ENCODE measurements at regions not wholly inside any gene's neighbourhood (a gene's known extent, or its start where the extent isn't known, plus 50 kb on each side); places are given as distances from the start of the nearest gene placed in this dataset.

DNA sequence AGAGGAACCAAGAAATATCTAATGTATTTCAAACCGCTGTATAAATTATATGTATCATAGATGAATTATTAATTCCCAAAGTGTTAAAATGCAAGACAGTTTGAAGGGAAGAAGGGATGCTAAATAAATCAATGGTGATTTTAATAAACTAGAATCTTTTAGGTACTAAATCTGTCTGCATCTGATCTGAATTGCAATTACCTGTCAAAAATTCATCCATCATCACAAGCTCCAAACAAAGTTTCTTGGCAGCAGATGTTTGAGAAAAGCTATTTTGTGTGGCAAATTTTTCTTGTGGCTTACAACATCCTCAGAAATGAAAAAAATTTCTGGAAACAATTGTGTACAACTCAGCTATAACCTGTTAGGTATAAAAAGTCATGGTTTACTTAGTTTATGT, 816.0 kb upstream of the NDST4 start:
- TF ChIP-seq, protein P1, sequence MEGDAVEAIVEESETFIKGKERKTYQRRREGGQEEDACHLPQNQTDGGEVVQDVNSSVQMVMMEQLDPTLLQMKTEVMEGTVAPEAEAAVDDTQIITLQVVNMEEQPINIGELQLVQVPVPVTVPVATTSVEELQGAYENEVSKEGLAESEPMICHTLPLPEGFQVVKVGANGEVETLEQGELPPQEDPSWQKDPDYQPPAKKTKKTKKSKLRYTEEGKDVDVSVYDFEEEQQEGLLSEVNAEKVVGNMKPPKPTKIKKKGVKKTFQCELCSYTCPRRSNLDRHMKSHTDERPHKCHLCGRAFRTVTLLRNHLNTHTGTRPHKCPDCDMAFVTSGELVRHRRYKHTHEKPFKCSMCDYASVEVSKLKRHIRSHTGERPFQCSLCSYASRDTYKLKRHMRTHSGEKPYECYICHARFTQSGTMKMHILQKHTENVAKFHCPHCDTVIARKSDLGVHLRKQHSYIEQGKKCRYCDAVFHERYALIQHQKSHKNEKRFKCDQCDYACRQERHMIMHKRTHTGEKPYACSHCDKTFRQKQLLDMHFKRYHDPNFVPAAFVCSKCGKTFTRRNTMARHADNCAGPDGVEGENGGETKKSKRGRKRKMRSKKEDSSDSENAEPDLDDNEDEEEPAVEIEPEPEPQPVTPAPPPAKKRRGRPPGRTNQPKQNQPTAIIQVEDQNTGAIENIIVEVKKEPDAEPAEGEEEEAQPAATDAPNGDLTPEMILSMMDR (IDR thresholded peaks at IDR 0.05): no peak
- no peak for TF ChIP-seq POLR2A (IDR thresholded peaks at IDR 0.05)
- no peaks in the 10 kb centered on the region for H3K4me1 ChIP-seq
- H3K36me3 ChIP-seq: no peaks in the 10 kb centered on the region
- intact Hi-C loops (cut with DNase I): no loop called here
- 88 to 96% methylated on average over 1 of the region's 1 CpG for WGBS, 2 donors
- no peaks in the 10 kb centered on the region for H3K27me3 ChIP-seq
- no peak overlapping the region for H3K4me3 ChIP-seq (replicated peaks in 1 of 3)
- DNase-seq: no peak
- no peaks in the 10 kb centered on the region for H3K9me3 ChIP-seq
- H3K27ac ChIP-seq: no peak overlapping the region

DNA sequence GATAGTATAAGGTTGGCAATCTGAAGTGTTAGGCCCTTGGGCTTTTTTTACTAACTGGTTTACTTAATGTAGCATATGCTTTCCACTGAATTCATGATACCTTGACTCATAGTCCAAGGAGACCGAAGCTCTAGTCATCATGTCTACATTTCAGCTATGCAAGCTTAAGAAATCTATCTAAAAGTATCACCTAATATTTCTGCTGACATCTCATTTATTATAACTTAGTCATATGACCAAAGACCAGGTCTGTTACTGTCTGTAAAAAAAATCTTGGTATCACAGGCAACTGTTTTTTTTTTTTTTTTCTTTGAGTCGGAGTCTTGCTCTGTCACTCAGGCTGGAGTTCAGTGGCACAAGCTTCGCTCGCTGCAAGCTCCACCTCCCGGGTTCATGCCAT, 814.0 kb upstream of the NDST4 start:
- Histone ChIP-seq H3K4me3 (replicated peaks in 1 of 3) (no peak overlapping the region), H3K4me1 (no peaks in the 10 kb centered on the region), H3K27me3 (no peaks in the 10 kb centered on the region), H3K36me3 (no peaks in the 10 kb centered on the region), H3K27ac (no peak overlapping the region), H3K9me3 (no peaks in the 10 kb centered on the region)
- TF ChIP-seq, protein P1 (IDR thresholded peaks at IDR 0.05): no peak
- TF ChIP-seq POLR2A (IDR thresholded peaks at IDR 0.05): no peak
- intact Hi-C loops (cut with DNase I): no loop called here
- no peak for DNase-seq
- 71 to 91% methylated on average over 4 to 5 of the region's 5 CpGs for WGBS, 2 donors

DNA sequence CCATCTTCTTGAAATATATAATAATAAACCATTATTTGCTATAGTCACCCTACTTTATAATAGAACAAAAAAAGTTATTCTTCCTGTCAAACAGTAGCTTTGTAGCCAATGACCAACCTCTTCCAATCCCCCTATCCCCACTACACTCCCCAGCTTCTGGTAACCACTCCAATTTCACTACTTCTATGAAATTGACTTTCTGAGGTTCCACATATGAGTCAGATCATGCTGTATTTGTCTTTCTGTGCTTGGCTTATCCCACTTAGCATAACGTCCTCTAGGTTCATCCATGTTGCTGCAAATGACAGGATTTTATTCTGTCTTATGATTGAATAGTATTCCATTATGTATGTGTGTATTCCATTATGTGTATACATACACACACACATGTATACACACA, 809.7 kb upstream of the NDST4 start:
- Histone ChIP-seq H3K27ac (no peak overlapping the region), H3K4me3 (replicated peaks in 1 of 3) (no peak overlapping the region), H3K27me3 (no peaks in the 10 kb centered on the region), H3K4me1 (no peaks in the 10 kb centered on the region), H3K9me3 (no peaks in the 10 kb centered on the region), H3K36me3 (no peaks in the 10 kb centered on the region)
- no peak for TF ChIP-seq POLR2A (IDR thresholded peaks at IDR 0.05)
- TF ChIP-seq, protein P1 (IDR thresholded peaks at IDR 0.05): no peak
- intact Hi-C loops (cut with DNase I): no loop called here
- 77 to 78% methylated on average over 1 of the region's 1 CpG for WGBS, 2 donors
- no peak for DNase-seq

DNA sequence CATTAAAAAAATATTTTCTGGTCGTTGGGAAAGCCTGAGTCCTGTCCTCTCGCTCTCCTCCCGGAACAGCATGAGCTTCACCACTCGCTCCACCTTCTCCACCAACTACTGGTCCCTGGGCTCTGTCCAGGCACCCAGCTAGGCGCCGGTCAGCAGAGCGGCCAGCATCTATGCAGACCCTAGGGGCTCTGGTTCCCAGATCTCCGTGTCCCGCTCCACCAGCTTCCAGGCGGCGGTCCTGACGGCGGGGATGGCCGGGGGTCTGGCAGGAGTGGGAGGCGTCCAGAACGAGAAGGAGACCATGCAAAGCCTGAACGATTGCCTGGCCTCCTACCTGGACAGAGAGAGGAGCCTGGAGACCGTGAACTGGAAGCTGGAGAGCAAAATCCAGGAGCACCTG, 807.2 kb upstream of the NDST4 start:
- no peak overlapping the region for H3K4me3 ChIP-seq (replicated peaks in 1 of 3)
- no peaks in the 10 kb centered on the region for H3K27me3 ChIP-seq
- 91 to 93% methylated on average over 18 of the region's 18 CpGs for WGBS, 2 donors
- intact Hi-C loops (cut with DNase I): no loop called here
- no peaks in the 10 kb centered on the region for H3K4me1 ChIP-seq
- no peak for TF ChIP-seq POLR2A (IDR thresholded peaks at IDR 0.05)
- TF ChIP-seq, protein P1 (IDR thresholded peaks at IDR 0.05): no peak
- H3K27ac ChIP-seq: no peak overlapping the region
- no peaks in the 10 kb centered on the region for H3K36me3 ChIP-seq
- DNase-seq: no peak
- no peaks in the 10 kb centered on the region for H3K9me3 ChIP-seq

DNA sequence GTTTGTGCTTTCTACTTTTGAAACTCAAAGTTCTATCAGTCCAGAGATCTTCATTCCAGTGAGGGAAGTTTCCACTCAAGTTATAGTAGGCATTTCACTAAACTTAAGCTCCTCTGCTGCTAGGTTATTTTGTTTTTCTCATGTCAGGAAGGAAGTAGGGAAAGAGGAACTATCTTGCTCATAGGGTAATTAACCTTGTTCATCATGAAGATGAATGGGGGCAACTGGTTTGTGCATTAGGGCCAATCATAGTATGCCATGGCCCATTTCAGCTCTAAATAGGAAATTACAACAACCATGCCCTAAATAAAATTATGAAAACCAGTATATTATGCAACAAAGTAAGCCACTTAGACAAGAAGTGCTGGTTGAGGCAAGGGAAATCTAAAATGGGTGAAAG, 804.7 kb upstream of the NDST4 start:
- Histone ChIP-seq H3K27ac (no peak overlapping the region), H3K4me1 (no peaks in the 10 kb centered on the region), H3K36me3 (no peaks in the 10 kb centered on the region), H3K9me3 (no peaks in the 10 kb centered on the region), H3K4me3 (replicated peaks in 1 of 3) (no peak overlapping the region), H3K27me3 (no peaks in the 10 kb centered on the region)
- intact Hi-C loops (cut with DNase I): no loop called here
- TF ChIP-seq, protein P1 (IDR thresholded peaks at IDR 0.05): no peak
- TF ChIP-seq POLR2A (IDR thresholded peaks at IDR 0.05): no peak
- no peak for DNase-seq
